Fibroblast of skin of left quadriceps (primary cell): ENCODE measurements at regions not wholly inside any gene's neighbourhood (a gene's known extent, or its start where the extent isn't known, plus 50 kb on each side); places are given as distances from the start of the nearest gene placed in this dataset.
"Not testable (repeated sequence)": the region's sequence is repeated elsewhere in the genome, so short reads cannot be mapped to it uniquely, and the experiment has no call there.

Experiments
- DNase-seq, 2 experiments: peaks; one replicate each; pipeline ENCODE4 v3.0.0-alpha.2; 2013; ENCODE audit warnings: low read depth in 2 of 2

DNA sequence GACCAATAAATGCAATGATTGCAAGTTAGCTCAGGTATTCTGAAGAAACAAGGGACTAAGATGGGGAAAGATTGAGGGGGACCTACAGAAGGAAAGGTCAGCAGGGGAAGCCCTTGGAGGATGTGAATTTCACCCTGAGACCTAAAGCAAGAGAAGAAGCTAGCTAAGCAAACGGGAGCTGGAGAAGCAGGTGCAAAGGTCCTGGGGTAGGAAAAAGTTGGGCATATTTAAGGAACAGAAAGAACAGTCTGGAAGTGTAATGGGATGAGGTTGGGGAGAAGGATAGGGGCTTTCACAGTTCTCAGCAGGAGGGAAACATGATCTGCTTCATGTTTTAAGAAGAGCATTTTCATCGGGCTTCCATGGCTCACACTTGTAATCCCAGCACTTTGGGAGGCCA, 89.7 kb upstream of the SLC45A1 start:
- DNase-seq, result no peak

DNA sequence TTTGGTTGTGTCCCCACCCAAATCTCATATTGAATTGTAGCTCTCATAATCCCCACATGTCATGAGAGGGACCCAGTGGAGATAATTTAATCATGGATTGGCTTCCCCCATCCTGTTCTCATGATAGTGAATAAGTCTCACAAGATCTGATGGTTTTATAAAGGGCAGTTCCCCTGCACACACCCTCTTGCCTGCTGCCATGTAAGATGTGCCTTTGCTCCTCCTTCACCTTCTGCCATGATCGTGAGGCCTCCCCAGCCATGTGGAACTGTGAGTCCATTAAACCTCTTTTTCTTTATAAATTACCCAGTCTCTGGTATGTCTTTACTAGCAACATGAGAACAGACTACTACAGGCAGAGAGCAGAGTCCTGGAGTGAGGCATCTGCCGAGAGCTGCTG, 90.2 kb upstream of the SLC45A1 start:
- DNase-seq, result not testable (repeated sequence)

DNA sequence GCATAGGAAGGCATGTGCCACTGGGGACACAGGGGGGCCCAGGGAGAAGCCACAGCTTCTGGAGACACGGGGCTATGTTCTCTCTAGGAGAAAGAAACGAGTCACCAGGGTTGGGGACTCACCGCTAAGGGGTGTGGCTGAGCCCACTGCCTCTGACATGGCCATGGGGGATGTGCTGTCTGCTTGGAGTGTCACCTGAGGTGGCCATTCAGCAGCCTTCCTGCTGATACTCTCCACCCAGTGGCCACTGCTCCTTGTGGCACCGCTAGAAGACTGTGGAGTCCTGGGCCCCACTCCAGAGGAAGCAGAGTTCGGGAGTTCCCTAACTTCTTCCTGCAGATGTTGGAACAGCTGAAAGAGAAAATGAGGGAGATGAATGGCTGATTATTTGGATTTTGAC, 91.2 kb upstream of the SLC45A1 start:
- DNase-seq, result no peak

DNA sequence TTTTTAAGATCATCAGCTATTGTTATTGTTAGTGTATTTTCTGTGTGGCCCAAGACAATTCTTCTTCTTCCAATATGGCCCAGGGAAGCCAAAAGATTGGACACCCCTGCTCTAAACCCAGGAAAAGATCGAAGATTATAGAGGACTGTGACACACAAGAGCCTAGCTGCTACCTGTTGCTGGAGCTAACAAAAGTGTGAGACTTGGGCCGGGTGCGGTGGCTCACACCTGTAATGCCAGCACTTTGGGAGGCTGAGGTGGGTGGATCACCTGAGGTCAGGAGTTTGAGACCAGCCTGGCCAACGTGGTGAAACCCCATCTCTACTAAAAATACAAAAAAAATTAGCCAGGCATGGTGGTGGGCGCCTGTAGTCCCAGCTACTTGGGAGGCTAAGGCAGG, 91.9 kb upstream of the SLC45A1 start:
- DNase-seq, result not testable (repeated sequence)

DNA sequence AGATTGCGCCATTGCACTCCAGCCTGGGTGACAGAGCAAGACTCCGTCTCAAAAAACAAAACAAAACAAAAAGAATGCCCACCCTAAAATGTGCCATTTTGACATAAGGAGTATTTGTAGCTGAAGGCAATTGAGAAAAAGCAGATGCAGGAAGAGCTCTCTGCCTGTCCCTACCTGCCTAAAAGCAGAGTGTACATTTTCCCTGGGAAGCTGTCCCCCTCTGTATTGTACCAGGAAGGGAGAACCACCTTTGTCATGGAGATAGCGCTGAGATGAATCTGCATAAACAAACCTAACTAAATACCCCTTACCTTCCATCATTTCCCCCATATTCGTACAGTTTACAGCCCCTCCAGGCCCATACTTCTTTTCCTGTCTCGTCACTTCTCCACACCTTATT, 94.4 kb upstream of the SLC45A1 start:
- DNase-seq, result no peak

DNA sequence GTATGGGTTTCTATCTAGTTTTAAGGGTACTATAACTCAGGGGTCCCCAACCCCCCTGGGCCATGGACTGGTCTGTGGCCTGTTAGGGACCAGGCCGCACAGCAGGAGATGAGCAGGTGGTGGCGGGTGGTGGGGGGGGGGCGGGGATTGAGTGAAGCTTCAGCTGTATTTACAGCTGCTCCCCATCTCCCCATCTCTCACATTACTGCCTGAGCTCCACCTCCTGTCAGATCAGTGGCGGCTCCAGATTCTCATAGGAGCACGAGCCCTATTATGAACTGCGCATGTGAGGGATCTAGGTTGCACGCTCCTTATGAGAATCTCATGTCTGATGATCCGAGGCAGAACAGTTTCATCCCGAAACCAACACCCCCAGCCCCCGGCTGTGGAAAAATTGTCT, 95.1 kb upstream of the SLC45A1 start:
- DNase-seq, result no peak

DNA sequence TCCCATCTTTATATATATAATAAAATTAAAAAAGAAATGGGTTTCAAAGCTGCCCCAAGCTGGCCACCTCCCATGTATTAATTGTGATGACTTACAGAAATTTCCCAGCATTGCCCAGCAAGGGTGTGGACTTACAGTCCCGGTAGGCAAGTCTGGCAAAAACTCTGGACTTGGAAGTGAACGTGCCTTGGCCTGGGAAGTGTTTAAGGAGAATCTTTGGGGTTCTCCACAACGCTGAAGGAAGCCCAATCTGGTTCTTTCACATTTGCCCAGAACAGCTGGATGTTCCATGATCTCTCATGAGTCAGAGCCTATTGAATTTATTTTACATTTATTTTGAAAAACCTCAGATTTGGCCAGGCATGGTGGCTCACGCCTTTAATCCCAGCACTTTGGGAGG, 98.4 kb upstream of the SLC45A1 start:
- DNase-seq, result no peak

DNA sequence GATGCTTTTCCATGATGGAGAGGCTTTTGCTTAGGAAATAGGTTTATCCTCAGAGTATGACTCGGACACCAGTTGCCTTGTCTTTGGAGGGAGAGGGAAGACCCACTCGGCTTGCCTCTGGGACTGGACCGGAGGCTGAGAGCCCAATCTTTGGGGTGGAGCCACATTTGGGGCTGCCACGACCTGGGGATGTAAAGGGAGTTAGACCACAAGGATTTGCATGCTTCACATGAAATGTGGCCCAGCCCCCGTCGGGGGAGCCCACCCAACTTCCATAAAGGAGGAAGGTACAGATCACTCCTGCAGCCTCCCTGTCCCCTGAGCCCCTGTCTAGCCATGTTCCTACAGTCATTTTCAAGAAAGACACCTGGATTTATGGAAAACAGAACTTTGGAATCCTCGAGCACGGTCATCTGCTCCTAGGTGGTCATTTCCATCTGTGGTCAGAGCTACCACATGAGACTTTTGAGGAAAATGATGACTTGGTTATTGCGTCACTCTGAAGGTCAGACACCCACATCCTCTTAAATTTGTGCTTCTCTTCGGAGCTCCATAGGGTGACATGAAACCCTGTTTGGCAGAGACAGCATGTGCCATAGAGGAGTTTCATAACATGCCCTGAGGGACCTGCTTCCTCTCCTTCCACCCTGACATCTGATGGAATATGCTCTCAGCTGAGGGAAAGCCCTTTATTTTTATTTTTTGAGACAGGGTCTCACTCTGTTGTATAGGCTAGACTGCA, 99.4 kb upstream of the SLC45A1 start:
- DNase-seq, result no peak

DNA sequence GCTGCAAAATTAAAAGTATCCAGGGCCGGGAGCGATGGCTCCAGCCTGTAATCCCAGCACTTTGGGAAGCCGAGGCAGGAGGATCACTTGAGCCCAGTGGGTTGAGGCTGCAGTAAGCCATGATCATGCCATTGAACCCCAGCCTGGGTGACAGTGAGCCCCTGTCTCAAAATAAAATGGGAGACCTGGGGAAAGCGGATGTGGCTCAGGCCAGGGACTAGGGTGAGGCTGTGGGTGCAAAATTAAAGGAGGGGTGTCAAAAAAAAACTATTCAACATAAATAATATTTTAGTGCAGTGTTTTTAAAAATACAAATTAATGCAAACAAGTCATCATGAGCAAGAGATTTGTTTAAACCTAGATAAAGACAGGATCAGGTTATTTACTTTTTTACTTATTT, 100.1 kb upstream of the SLC45A1 start:
- no peak for DNase-seq

DNA sequence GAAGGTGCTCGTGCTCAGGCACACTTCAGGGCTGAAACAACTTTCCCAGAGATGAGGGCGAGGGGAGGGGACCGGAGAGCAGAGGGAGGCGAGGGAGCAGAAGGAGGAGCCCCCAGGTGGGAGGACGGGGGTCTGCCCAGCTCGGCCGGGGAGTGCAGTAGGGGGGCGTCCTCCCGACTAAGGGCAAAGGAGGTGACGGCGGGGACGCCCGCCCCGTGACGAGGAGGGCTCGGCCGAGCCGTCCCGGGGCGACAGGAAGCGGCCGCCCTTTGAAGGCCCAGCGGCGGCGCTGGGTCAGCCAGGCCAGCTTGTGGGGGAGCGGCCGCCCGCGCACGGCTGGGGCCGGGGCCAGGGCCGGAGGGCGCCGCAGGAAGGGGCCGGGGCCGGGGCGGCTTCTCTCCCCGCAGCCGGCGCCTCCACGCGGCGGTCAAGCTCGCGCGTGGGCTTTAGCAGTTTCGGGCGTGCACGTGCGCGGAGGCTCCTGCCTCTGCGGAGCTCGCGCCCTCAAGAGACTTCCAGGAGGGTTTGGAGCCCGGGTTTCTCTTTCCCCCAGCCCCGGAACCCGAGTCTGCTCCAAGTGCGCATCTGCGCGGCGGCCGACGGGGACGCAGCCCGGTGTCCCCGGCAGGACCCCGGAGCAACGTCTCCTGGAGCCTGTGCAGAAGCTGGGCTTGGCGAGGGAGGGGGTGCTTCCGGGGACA, 100.8 kb upstream of the SLC45A1 start:
- DNase-seq, result no peak

DNA sequence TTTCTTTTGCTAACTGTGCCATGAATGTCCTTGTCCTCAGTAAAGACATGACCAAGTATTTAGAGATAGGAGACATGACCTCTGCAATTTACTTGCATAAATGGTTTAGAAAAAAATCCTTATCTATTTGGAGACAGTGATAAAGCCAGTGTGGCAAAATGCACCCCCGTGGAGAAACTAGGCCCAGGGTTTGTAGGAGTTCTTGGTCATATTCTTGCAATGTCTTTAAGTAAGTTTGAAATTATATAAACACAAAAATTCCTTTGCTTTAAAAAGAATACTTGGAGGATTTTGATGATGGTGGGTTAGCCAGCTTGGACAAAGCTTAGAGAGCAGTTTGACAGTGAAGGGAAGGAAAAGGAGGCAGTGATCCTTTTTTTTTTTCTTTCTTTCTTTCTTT, 101.9 kb upstream of the SLC45A1 start:
- DNase-seq, result no peak

DNA sequence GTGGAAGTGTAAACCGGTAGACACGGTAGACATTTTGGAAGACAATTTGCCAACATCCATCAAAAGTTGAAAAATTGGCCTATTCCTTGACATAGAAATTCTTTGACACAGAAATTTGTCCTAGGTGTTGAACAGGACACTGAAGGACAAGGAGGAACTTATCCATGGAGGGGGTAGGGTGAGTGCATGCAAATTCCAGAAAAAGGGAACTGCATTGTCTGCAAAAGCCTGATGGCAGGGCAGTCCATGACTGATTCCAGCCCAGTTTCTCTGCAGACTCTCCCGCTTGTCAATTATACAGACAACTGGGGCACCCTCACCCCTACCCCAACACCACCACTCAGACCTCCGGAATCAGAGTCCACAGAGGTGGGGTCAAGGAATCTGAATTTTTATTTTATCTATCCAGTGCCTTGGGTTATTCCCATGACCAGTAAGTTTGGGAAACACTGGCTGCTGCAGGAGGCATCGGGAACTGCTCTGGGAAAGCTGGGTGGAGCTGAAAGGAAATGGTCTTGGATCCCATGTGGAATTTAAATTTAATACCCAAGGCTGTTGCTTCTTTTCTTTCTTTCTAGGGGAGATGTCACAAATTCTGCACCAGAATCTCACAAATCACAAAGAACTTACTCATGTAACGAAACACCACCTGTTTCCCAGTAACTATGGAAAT, 103.3 kb upstream of the SLC45A1 start:
- DNase-seq, result no peak

DNA sequence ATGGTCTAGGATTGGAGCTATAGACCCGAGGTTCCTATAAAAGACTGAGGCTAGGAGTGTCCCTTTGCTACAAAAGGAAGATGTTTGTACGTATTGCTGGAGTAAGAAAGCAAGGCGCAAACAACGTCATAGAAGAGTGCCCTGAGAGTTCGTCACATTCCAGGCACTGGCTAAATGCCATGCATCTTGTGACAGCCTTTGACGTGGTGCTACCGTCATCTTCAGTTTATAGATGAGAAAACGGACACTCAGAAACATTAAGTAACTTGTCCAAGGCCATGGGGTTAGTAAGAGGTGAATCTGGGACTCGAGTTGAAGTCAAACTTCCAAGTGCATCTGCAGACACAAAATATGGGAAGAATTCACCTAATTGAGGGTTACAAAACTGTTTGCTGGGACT, 104.2 kb upstream of the SLC45A1 start:
- DNase-seq, result no peak

DNA sequence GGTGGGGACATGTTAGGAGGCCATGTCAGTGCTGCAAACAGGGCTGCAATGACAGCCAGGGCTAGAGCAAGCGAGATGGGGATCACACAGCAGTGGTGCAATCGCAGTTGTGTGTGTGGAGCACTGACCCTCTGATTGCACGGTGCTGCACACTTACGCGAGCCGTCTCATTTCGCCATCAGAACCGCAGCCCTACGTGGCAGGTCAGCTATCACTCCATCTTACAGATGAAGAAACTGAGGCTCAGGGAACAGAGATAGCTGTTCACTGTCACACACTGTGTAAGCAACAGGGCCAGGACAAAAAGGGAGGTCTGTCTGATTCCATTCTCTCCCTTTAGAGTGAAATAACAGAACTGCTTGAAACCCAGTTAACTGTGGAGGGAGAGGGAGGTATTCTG, 104.8 kb upstream of the SLC45A1 start:
- no peak for DNase-seq

DNA sequence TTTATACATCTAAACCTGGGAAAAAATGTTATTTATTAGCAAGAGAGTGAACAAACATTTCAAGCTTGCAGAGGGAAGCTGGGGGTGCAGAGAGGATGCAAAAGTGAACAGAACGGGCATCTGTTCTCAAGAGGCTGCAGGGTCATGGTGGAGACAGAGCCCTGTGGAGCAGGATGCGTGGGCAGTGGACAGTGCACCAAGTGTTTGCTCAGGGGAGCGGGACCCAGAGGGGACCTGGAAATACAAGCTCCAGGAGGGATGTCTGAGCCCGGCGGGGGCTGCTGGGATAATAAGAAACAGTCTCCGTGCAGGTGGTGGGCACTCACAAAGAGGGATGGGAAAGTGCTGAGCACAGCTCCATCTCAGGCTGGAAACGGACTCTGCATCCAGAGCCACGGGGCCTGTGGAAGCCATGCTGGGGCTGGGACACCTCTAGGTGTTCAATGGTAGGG, 105.3 kb upstream of the SLC45A1 start:
- no peak for DNase-seq

DNA sequence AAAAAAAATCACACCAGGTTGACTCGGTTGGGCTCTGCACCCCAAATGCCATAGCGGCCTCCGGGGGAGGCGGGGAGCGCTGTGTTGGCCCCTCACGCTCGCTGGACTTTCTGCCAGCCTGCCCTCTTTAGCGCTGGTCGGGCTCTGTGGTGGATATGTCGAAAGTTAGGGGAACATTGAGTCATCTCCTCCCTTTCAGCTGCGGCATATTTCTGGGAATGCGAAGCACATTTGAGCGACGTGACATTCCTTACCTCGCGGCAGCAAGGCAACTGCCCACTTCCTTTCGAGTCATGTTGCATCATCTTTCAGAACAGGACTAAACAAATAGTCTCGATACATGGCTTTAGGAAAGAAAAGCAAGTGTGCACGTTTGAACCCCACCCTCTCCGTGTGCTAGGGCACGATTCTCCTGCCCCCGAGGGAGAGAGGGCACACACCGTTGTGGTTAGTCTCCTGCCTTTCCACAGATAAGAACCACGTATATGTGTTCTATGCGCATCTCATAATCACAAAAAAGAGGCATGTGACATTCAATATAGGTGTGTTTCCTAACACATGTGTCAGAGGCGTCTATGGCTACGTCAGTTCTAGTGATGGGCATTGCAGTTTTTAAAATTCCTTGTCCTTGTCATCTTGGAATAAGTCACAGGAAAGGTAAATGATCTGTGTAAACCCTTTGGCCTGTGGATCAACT, 105.9 kb upstream of the SLC45A1 start:
- peak; percentile 97 to 98 for DNase-seq

DNA sequence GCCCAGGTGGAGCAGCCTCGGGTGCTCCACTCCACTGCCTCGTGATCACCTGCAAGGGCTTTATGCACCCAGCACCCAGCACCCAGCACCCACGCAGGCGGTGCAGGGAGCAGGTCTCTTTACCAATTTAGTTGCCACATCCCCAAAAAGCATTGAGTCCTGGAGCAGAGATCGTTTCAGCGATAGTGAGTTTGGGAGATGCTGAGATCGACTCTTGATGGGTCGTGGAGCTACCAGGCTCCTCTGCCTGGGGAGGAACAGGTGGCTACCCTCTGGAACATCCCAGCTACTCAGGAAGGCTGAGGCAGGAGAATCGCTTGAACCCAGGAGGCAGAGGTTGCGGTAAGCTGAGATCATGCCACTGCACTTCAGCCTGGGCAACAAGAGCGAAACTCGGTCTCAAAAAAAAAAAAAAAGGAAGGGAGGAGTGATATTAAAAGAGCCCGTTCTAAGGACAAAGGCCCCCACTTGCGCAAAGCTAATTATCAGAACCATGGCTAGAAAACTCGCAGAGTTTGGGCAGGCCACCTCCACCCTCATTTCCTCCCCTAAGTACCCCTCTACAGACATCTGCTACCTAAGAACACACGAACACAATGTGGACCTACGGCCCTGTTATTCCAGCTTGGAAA, 106.5 kb upstream of the SLC45A1 start:
- no peak for DNase-seq

DNA sequence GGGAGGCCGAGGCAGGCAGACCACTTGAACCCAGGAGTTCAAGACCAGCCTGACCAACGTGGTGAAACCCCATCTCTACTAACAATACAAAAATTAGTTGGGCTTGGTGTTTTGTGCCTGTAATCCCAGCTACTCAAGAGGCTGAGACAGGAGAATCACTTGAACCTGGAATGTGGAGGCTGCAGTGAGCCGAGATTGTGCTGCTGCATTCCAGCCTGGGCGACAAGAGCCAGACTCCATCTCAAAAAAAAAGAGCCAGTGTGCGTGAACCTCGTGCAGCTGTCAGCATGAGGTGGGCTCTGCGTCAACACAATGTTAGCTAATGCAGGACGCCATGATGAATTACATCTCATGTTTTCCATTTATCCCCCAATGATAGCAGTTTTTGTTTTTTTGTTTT, 110.7 kb upstream of the SLC45A1 start:
- DNase-seq, result no peak

DNA sequence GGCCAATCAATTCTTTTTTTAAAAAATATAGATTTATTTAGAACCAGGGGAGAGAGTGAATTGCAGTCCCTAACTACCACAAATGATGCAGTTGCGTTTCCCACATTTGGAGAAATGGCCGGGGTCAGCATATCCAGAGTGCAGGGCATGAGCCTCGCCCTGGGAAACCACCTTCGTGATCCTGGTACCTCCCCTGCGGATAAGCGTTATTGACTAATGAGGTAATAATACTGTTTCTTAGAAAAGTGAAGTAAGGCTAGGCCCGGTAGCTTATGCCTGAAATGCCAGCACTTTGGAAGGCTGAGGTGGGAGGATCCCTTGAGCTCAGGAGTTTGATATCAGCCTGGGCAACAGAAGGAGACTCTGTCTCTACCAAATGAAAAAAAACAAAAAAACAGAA, 111.5 kb upstream of the SLC45A1 start:
- DNase-seq, result no peak

DNA sequence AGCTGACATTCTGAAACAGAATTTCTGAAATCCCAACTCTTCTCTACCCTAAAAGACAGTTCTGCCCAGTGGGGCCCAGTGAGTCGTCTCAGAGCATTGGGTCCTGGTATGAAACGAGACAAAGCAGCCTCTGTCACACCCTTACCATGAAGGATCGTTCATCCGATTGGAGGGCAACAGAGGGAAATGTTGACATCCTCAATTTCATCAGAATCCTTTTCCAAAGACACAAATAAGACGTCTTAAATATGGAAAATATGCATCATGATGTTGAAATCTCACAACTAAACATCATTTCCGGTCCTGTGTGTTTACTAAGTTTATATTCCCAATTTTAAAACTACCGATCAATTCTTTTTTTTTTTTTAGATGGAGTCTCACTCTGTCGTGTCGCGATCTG, 112.1 kb upstream of the SLC45A1 start:
- DNase-seq, result no peak

DNA sequence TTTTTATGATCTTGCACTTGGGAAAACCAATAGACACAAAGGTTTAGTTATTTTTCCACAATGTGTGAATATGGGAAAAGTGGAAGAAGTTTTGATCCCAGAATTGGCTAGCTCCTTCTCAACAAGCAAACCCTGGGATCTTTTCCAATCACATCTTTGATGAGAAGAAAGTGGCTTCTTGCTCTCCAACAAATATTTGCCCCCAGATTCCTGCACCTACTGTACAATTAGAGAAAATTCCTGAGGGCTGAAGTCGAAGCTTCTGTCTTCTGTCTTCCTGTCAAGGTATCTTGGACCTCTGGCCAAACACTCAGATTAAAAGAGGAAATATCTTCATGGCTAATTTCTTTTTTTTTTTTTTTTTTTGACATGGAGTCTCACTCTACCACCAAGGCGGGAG, 113.1 kb upstream of the SLC45A1 start:
- peak in 1 of 2 experiments; percentile 44 for DNase-seq

DNA sequence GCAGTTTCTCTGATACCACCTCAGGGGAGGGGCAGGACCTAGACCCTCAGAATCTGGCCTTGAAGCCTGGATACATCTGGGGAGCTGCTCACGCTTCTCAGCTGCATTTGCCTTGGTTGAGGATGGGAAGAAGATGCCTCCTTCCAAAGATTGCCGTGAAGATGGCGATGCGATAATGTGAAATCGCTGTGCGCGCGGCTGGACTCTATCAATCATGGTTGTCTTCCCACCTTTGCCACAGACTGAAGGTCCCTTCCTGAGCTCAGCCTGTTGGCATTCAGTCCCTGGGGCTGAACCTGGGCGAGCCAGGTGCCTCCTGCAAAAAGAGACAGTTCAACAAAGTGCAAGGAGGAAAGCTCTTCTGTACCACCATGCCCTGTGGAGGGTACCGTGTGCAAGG, 114.4 kb upstream of the SLC45A1 start:
- no peak for DNase-seq
